Activated B cell treated with CpG ODN at 0.5 μM for 24 hours (primary cell): ENCODE measurements at regions not wholly inside any gene's neighbourhood (a gene's known extent, or its start where the extent isn't known, plus 50 kb on each side); places are given as distances from the start of the nearest gene placed in this dataset.
"Not testable (repeated sequence)": the region's sequence is repeated elsewhere in the genome, so short reads cannot be mapped to it uniquely, and the experiment has no call there.

Source experiments
- ATAC-seq: fragments of 200-7000 bp; cut with Tn5 transposase; one replicate; pipeline ENCODE4 v1.10.0; 2021; ENCODE audit warnings: low read depth, mild to moderate bottlenecking, moderate library complexity
- CTCF ChIA-PET: fragments of 350-600 bp; sonication (Branson Sonifier 250); formaldehyde crosslinking; loops from one replicate; lab custom pipeline; 2021; ENCODE audit warnings: antibody characterized with exemption; lab: Charles Lee
- POLR2A ChIA-PET: fragments of 350-600 bp; sonication (Branson Sonifier 250); formaldehyde crosslinking; loops from one replicate; lab custom pipeline; 2021; ENCODE audit warnings: antibody characterized with exemption; lab: Charles Lee
- DNase-seq: peaks from one replicate; pipeline ENCODE4 v3.0.0; 2022
- H3K27ac Mint-ChIP-seq: one replicate; pipeline ENCODE4 v1.8.0; 2020; ENCODE audit warnings: mixed read lengths
- H3K27me3 Mint-ChIP-seq: one replicate; pipeline ENCODE4 v1.8.0; 2021; ENCODE audit warnings: mixed read lengths
- H3K36me3 Mint-ChIP-seq: one replicate; pipeline ENCODE4 v1.8.0; 2021; ENCODE audit warnings: low read depth, mixed read lengths
- H3K4me1 Mint-ChIP-seq: one replicate; pipeline ENCODE4 v1.8.0; 2021; ENCODE audit warnings: mixed read lengths
- H3K4me3 Mint-ChIP-seq: one replicate; pipeline ENCODE4 v1.8.0; 2020; ENCODE audit warnings: mild to moderate bottlenecking, mixed read lengths
- H3K9me3 Mint-ChIP-seq: one replicate; pipeline ENCODE4 v1.8.0; 2020; ENCODE audit warnings: mixed read lengths
- CTCF ChIP-seq: fragments of 200-600 bp; IDR thresholded peaks from one replicate; pipeline ENCODE4 v1.8.0; 2022; ENCODE audit warnings: antibody characterized with exemption, mild to moderate bottlenecking
- intact Hi-C: fragments of 100-400 bp; cut with micrococcal nuclease; formaldehyde crosslinking; loops from one replicate; pipeline ENCODE4 v1.15.1; 2024

DNA sequence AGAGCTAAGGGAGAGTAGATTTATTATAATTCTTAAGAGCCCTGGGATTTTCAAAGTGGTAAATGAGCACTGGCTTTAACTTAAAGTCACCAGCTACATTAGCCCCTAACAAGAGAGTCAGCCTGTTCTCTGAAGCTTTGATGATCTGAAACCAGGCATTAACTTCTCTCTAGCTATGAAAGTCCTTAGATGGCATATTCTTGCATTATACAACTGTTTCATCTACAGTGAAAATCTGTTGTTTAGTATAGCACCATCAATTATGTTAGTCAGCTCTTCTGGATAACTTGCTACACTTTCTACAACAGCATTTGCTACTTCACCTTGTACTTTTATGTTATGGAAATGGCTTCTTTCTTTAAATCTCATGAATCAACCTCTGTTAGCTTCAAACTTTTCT is 1046.7 kb downstream of the HACE1 start:
- Mint-ChIP-seq H3K27ac (no peak overlapping the region), H3K36me3 (no peaks in the 10 kb centered on the region), H3K4me3 (no peak overlapping the region), H3K4me1 (no peaks in the 10 kb centered on the region), H3K9me3 (no peaks in the 10 kb centered on the region), H3K27me3 (no peaks in the 10 kb centered on the region)
- TF ChIP-seq CTCF: no peak
- ChIA-PET CTCF (no interaction called here), POLR2A (no interaction called here)
- ATAC-seq: no peak
- DNase-seq: no peak
- intact Hi-C loops: no loop called here

GRCh38 chr6:103801901-103802479 is 1057.7 kb downstream of the HACE1 start:
- H3K4me1 Mint-ChIP-seq, ATAC-seq, H3K27me3 Mint-ChIP-seq, POLR2A ChIA-PET, H3K27ac Mint-ChIP-seq, DNase-seq, intact Hi-C loops, H3K4me3 Mint-ChIP-seq, H3K9me3 Mint-ChIP-seq, H3K36me3 Mint-ChIP-seq, CTCF ChIA-PET: not testable (repeated sequence)

DNA sequence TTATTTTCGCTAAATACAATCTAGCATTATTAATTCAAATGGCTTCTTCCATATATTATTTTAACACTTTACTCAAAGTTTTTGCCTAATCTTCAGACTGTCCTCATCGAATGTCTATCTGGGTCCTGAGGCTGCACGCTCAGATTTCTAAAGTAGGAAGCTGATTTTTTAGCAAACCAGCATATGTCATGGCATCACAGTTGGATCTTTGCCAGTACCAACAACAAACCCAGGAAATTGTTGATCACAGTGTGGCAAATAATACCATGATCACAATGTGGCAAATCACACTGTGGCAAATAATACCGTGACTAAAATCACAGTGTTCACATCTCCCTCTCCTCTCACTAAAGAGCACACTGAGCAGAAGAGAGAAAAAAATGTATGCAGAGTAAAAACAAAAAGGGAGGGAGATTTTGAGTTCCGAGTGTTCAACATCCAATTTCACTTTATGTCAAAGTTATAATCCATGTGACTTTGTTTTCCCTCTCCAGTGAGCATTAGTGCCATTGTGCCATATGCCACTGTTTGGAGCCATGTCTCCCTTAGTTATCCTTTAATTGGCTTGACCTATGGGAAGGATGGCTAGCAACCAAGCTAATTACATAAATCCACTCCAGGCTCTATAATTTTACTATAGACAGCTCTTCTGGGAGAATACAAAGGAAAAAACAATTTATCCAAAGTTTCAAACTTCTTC is 1059.6 kb downstream of the HACE1 start:
- Mint-ChIP-seq H3K27ac (no peak overlapping the region), H3K4me1 (no peaks in the 10 kb centered on the region), H3K4me3 (no peak overlapping the region), H3K9me3 (peaks cover 6% of the 10 kb centered on the region), H3K27me3 (no peaks in the 10 kb centered on the region), H3K36me3 (no peaks in the 10 kb centered on the region)
- CTCF ChIA-PET: no interaction called here
- no peak for ATAC-seq
- no peak for DNase-seq
- no peak for TF ChIP-seq CTCF
- intact Hi-C loops: no loop called here
- POLR2A ChIA-PET: no interaction called here

DNA sequence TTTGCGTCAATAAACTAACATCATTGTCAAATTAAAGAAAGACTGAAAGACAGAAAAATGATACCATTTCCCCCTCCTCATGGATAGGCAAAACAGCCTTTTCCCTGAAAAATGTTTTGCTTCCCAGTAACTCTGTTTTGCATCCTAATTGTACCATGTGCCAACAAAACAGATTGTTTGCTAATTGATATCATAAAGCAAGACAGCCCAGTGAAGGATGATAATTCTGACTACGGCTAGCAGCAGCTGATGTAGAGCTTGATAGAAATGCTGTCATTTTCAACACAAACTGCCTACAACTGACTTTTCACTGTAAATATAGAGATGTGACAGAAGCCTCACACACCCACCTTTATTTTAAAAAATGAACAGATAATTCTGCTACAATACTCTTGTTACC is 1061.6 kb downstream of the HACE1 start:
- CTCF ChIA-PET: no interaction called here
- H3K9me3 Mint-ChIP-seq: peaks cover 4% of the 10 kb centered on the region
- no peak for TF ChIP-seq CTCF
- intact Hi-C loops: no loop called here
- DNase-seq (no peak), ATAC-seq (no peak)
- H3K27ac Mint-ChIP-seq: no peak overlapping the region
- no peaks in the 10 kb centered on the region for H3K4me1 Mint-ChIP-seq
- H3K36me3 Mint-ChIP-seq: no peaks in the 10 kb centered on the region
- H3K4me3 Mint-ChIP-seq: no peak overlapping the region
- POLR2A ChIA-PET: no interaction called here
- H3K27me3 Mint-ChIP-seq: no peaks in the 10 kb centered on the region

DNA sequence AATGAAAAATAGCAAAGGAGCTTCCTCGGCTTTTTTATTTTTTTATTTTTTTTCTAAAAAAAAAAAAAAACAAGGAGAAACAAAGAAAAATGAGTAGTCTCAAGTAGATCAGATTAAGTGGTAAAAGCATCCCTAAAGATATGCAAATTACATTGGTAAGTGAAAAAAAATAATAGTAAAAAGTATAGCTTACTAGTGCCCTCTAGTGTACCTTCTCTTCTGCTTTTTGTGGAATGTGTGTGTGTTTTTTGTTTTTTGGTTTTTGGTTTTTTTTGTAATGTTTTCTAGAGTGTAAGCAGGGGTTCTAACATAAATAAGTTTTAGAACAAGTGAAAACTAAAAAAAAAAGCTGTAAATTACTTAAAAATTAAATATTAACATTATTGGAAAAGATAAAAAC is 1062.0 kb downstream of the HACE1 start:
- ATAC-seq (no peak), DNase-seq (no peak)
- H3K27me3 Mint-ChIP-seq: no peaks in the 10 kb centered on the region
- no peaks in the 10 kb centered on the region for H3K36me3 Mint-ChIP-seq
- ChIA-PET POLR2A (no interaction called here), CTCF (no interaction called here)
- H3K4me1 Mint-ChIP-seq: no peaks in the 10 kb centered on the region
- peaks cover 2% of the 10 kb centered on the region for H3K9me3 Mint-ChIP-seq
- H3K27ac Mint-ChIP-seq: no peak overlapping the region
- no peak overlapping the region for H3K4me3 Mint-ChIP-seq
- intact Hi-C loops: no loop called here
- TF ChIP-seq CTCF: no peak

DNA sequence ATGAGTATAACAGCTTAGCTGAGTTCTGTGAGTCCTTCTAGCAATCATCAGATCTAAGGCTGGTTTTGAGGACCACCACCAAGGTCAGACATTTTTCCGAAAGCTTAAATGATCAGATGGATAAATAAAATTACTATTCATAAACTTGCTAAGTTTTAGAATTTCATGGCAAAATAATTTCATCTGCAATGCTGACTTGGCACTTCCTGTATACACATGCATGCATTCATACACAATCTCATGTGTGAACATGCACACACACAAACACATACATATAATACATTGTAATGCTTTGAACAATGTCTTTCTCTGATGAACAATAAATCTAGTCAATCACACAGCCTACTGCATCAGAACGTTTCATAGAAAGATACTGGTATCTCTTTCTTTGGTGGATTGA is 1068.3 kb downstream of the HACE1 start:
- CTCF ChIA-PET: no interaction called here
- intact Hi-C loops: no loop called here
- peaks cover 2% of the 10 kb centered on the region for H3K9me3 Mint-ChIP-seq
- DNase-seq (no peak), ATAC-seq (no peak)
- H3K4me3 Mint-ChIP-seq: no peak overlapping the region
- H3K27me3 Mint-ChIP-seq: no peaks in the 10 kb centered on the region
- POLR2A ChIA-PET: no interaction called here
- TF ChIP-seq CTCF: no peak
- H3K36me3 Mint-ChIP-seq: no peaks in the 10 kb centered on the region
- H3K27ac Mint-ChIP-seq: no peak overlapping the region
- H3K4me1 Mint-ChIP-seq: no peaks in the 10 kb centered on the region
